K562 (cell line): ENCODE measurements at regions not wholly inside any gene's neighbourhood (a gene's known extent, or its start where the extent isn't known, plus 50 kb on each side); places are given as distances from the start of the nearest gene placed in this dataset.

Source experiments
- ATAC-seq: fragments of 200-7000 bp; cut with Tn5 transposase; 3 replicates; pipeline ENCODE4 v1.9.1; 2020; ENCODE audit warnings: moderate library complexity
- BruUV-seq: library from RNA; stranded (reverse); fragments of 400-500 nt; replicated peaks from 2 replicates; lab custom pipeline; 2021; lab: Mats Ljungman, UMichigan
- CTCF ChIA-PET: fragments of 300-600 bp; formaldehyde crosslinking; extraction: SDS; loops from one replicate; lab custom pipeline; 2021; ENCODE audit warnings: low intra/inter-chr PET ratio; lab: Yijun Ruan, JAX
- POLR2A ChIA-PET: fragments of 300-600, 350-650 bp; sonication (Branson Sonifier 250); formaldehyde crosslinking; extraction: SDS; loops from one replicate; lab custom pipeline; 2021; ENCODE audit warnings: antibody characterized with exemption, inconsistent platforms; lab: Yijun Ruan, JAX
- DNase-seq, 4 experiments: peaks; one replicate each; pipeline versions ENCODE4 v3.0.0 to v3.0.0-alpha.2; 2011 to 2018; ENCODE audit warnings: low spot score in 3 of 4, mixed read lengths in 3 of 4; ENCODE audit errors: extremely low read depth in 1 of 4
- FAIRE-seq: peaks from 2 replicates; lab custom pipeline; 2011; peaks lifted over from hg19 to GRCh38; lab: Jason Lieb, UNC
- H2AFZ ChIP-seq: 2 replicates; pipeline ENCODE4 v1.6.0; 2011; ENCODE audit warnings: low read depth, low read length, control low read depth, inconsistent platforms
- H3K27ac ChIP-seq: fragments of 200-600 bp; 3 replicates; pipeline ENCODE4 v1.8.0; 2011; ENCODE audit warnings: low read depth, mild to moderate bottlenecking, control low read depth, inconsistent platforms, low read length, moderate library complexity, mixed read lengths; ENCODE audit errors: extremely low read depth
- H3K27me3 ChIP-seq, 2 experiments: fragments of 300-600 bp in 1 of 2; 2 replicates in 1 of 2; 3 replicates in 1 of 2; pipeline versions ENCODE4 v1.6.0 to v1.8.0; 2011; ENCODE audit warnings: inconsistent platforms in 2 of 2, low read length in 2 of 2, mild to moderate bottlenecking in 1 of 2, mixed read lengths in 1 of 2, moderate library complexity in 1 of 2; ENCODE audit not compliant: control insufficient read depth in 2 of 2, insufficient read depth in 2 of 2
- H3K36me3 ChIP-seq: fragments of 300-600 bp; 3 replicates; pipeline ENCODE4 v1.8.0; 2011; ENCODE audit warnings: mild to moderate bottlenecking, low read length, inconsistent platforms; ENCODE audit not compliant: control insufficient read depth, insufficient read depth
- H3K4me1 ChIP-seq, 2 experiments: fragments of 200-600 bp in 1 of 2; replicated peaks in 1 of 2; 2 replicates in 1 of 2; 3 replicates in 1 of 2; pipeline versions ENCODE4 v1.5.1 to v1.8.0; 2011; ENCODE audit warnings: inconsistent platforms in 2 of 2, low read length in 2 of 2, mild to moderate bottlenecking in 1 of 2, mixed read lengths in 1 of 2, moderate library complexity in 1 of 2; ENCODE audit not compliant: control insufficient read depth in 2 of 2, insufficient read depth in 2 of 2
- H3K4me2 ChIP-seq: 2 replicates; pipeline ENCODE4 v1.6.1; 2011; ENCODE audit warnings: low read length, control low read depth, inconsistent platforms, mixed read lengths; ENCODE audit not compliant: insufficient read depth
- H3K4me3 ChIP-seq: fragments of 200-600 bp; sonication (generic), shearing (Covaris generic); 2 replicates; pipeline ENCODE4 v1.5.1; 2016; ENCODE audit warnings: control low read depth, inconsistent platforms
- H3K79me2 ChIP-seq: fragments of 200-600 bp; 3 replicates; pipeline ENCODE4 v1.8.0; 2011; ENCODE audit warnings: low read length, inconsistent platforms; ENCODE audit not compliant: control insufficient read depth, insufficient read depth
- H3K9ac ChIP-seq, 2 experiments: 2 replicates each; pipeline versions ENCODE4 v1.6.0 to v1.6.1; 2011; ENCODE audit warnings: low read depth in 2 of 2, low read length in 2 of 2, control low read depth in 1 of 2, inconsistent platforms in 1 of 2, mild to moderate bottlenecking in 1 of 2, mixed read lengths in 1 of 2; ENCODE audit not compliant: insufficient read depth in 1 of 2
- H3K9me1 ChIP-seq: one replicate; pipeline ENCODE4 v1.6.0; 2011; ENCODE audit warnings: inconsistent platforms, mild to moderate bottlenecking, low read length, moderate library complexity; ENCODE audit not compliant: control insufficient read depth, insufficient read depth
- H3K9me3 ChIP-seq: replicated peaks from 2 replicates; pipeline ENCODE4 v1.5.1; 2011; ENCODE audit warnings: low read depth, low read length, inconsistent platforms; ENCODE audit not compliant: control insufficient read depth, insufficient read depth
- H4K20me1 ChIP-seq: replicated peaks from 2 replicates; pipeline ENCODE4 v1.6.1; 2011; ENCODE audit warnings: low read length, inconsistent platforms, mixed read lengths; ENCODE audit not compliant: control insufficient read depth, insufficient read depth
- NFRKB ChIP-seq: fragments of 450-650 bp; IDR thresholded peaks from 2 replicates; pipeline ENCODE4 v1.6.1; 2016; ENCODE audit warnings: low read depth
- RAD21 ChIP-seq, 2 experiments: fragments of 250-450 bp in 1 of 2; fragments of 450-650 bp in 1 of 2; sonication (Bioruptor Pico) in 1 of 2; formaldehyde crosslinking in 1 of 2; IDR thresholded peaks in 1 of 2; conservative IDR thresholded peaks in 1 of 2; 2 replicates each; pipeline versions ENCODE4 v1.4.0 to v1.8.0; 2020 to 2022; ENCODE audit warnings: mild to moderate bottlenecking in 2 of 2, moderate library complexity in 1 of 2
- WGBS: fragments of 100-300 bp; shearing (Covaris generic); methylation state at CpG from one replicate; pipeline ENCODE4 v1.1.6; 2016; ENCODE audit warnings: low coverage, mixed read lengths; ENCODE audit not compliant: insufficient coverage; ENCODE audit errors: missing lambda C conversion rate; 5-methylcytosine and 5-hydroxymethylcytosine counted together
- in situ Hi-C: fragments of 300-500 bp; cut with MboI; formaldehyde crosslinking; loops from 4 replicates; pipeline ENCODE4 v1.15.0; 2018; ENCODE audit warnings: inconsistent platforms, mixed read lengths
- intact Hi-C: fragments of 100-400 bp; cut with micrococcal nuclease; formaldehyde crosslinking; loops from 2 replicates; pipeline ENCODE4 v1.14.2; 2022
- TF ChIP-seq, protein P1 (sequence below), 3 experiments: IDR thresholded peaks in 2 of 3; conservative IDR thresholded peaks in 1 of 3; 2 replicates each; pipeline ENCODE4 v1.5.1; 2011 to 2012; ENCODE audit warnings: low read length in 3 of 3, mild to moderate bottlenecking in 3 of 3, control low read depth in 2 of 3, improper control_type of control experiment in 1 of 3, inconsistent platforms in 1 of 3, low read depth in 1 of 3, mixed read lengths in 1 of 3, moderate library complexity in 1 of 3; ENCODE audit not compliant: insufficient read depth in 2 of 3

DNA sequence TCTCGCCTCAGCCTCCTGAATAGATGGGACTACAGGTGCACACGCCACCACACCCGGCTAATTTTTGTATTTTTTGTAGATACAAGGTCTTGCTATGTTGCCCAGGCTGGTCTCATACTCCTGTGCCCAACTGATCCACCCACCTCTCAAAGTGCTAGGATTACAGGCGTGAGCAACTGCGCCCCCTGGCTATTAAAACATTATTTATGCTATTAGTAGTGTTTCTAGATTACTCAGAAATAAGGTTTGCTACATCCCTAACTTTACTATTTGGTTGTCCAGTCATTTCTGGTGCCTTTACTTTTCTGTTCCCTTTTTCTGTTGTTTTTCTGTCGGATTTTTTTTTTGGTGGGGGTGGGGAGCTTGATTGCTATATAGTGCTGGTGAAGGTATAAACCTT lies 393.6 kb upstream of the TPM1 start:
- TF ChIP-seq NFRKB = no peak
- peak in 1 of 2 experiments; percentile 12; a peak in 1 of 4 replicates for TF ChIP-seq RAD21 (CRISPR knock-in tag; conservative IDR thresholded peaks at IDR 0.05 in 1 of 2, IDR thresholded peaks at IDR 0.05 in 1 of 2)
- TF ChIP-seq, protein P1, sequence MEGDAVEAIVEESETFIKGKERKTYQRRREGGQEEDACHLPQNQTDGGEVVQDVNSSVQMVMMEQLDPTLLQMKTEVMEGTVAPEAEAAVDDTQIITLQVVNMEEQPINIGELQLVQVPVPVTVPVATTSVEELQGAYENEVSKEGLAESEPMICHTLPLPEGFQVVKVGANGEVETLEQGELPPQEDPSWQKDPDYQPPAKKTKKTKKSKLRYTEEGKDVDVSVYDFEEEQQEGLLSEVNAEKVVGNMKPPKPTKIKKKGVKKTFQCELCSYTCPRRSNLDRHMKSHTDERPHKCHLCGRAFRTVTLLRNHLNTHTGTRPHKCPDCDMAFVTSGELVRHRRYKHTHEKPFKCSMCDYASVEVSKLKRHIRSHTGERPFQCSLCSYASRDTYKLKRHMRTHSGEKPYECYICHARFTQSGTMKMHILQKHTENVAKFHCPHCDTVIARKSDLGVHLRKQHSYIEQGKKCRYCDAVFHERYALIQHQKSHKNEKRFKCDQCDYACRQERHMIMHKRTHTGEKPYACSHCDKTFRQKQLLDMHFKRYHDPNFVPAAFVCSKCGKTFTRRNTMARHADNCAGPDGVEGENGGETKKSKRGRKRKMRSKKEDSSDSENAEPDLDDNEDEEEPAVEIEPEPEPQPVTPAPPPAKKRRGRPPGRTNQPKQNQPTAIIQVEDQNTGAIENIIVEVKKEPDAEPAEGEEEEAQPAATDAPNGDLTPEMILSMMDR (IDR thresholded peaks at IDR 0.05 in 2 of 3, conservative IDR thresholded peaks at IDR 0.05 in 1 of 3; ENCODE audit: insufficient read depth in 2 of 3, low read depth in 1 of 3, low read length in 3 of 3) = peak in 2 of 3 experiments; percentile 31 to 53; a peak in 2 of 6 replicates
- Histone ChIP-seq H3K27me3 (no peaks in the 10 kb centered on the region; a peak in 2 of 5 replicates), H3K4me1 (peaks cover 0 to 5% of the 10 kb centered on the region in 2 experiments; a peak in 2 of 5 replicates), H3K9me1 (no peaks in the 10 kb centered on the region), H3K4me3 (no peak overlapping the region), H3K27ac (no peak overlapping the region), H3K36me3 (no peaks in the 10 kb centered on the region), H3K4me2 (no peak overlapping the region), H2AFZ (no peak overlapping the region), H3K79me2 (no peaks in the 10 kb centered on the region), H3K9me3 (no peaks in the 10 kb centered on the region), H4K20me1 (no peaks in the 10 kb centered on the region), H3K9ac (no peak overlapping the region)
- no peak for ATAC-seq
- BruUV-seq = no TSS peak
- intact Hi-C loops = no loop called here
- in situ Hi-C loops = no loop called here
- under 1% methylated on average over 6 of the region's 6 CpGs for WGBS
- peak in 1 of 4 experiments; percentile 18 for DNase-seq
- POLR2A ChIA-PET = interaction anchor here (0.8 kb wide), 1 partner anchor 11 kb away, joined by 3 read pairs; no protein-coding TSS in a partner anchor
- no peak for FAIRE-seq
- CTCF ChIA-PET = no interaction called here
